Posterior vena cava (tissue), 2 donors: ENCODE measurements at regions not wholly inside any gene's neighbourhood (a gene's known extent, or its start where the extent isn't known, plus 50 kb on each side); places are given as distances from the start of the nearest gene placed in this dataset.

Experiments
- DNase-seq: peaks from one replicate; pipeline ENCODE4 v3.0.0-alpha.2; 2020; ENCODE audit warnings: low spot score
- intact Hi-C, 2 donors: fragments of 100-400 bp; cut with DNase I; formaldehyde crosslinking; loops; one replicate each; pipeline versions ENCODE4 v1.14.1 to v1.14.2; 2022 to 2023
- donor health status: DM: yes; HTN: yes; CAD: no.
- donor health status: DM: yes; HTN: yes; CAD: no.

DNA sequence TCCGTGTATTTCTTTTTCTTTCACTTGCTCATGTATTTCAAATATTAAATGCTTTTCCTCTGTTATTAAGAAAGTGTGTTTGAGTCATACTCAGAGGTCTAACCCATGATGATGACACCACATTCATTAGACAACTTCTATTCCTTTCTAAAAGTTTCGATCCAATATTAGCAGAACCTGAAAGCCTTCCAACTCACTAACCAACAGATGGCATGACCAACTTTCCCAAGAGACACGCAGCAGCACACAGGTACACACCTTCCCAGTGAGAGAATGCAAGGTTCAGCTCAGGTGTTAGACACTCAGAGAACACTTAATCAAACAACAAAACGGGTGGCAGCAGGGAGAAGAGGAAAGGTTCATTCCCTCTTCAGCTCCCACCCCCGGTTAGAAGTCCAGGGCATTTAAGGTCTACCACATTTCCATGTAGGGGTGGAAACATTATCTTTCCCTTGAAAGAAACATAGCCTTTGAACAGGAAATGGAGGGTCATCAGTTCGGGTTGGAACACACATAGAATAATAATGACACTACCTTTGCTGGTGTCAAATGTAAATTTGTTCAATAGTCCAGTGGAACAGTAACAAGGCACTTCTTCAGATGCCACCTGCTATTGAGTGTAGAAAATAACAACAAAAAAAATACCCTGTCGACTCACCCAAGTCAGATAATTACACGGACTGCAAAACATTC is 404.2 kb downstream of the COG6 start:
- intact Hi-C loops = loop anchor here (2.0 to 10.0 kb wide), 2 partner anchors 605 to 607 kb away; partner anchors contain the start of gene FOXO1 (in 2 of the 2)
- no peak for DNase-seq

GRCh38 chr13:40060296-40061007 is 405.0 kb downstream of the COG6 start:
- intact Hi-C loops = loop anchor here (2.0 to 10.0 kb wide), 2 partner anchors 604 to 606 kb away; partner anchors contain the start of gene FOXO1 (in 2 of the 2)
- peak; percentile 87 for DNase-seq

DNA sequence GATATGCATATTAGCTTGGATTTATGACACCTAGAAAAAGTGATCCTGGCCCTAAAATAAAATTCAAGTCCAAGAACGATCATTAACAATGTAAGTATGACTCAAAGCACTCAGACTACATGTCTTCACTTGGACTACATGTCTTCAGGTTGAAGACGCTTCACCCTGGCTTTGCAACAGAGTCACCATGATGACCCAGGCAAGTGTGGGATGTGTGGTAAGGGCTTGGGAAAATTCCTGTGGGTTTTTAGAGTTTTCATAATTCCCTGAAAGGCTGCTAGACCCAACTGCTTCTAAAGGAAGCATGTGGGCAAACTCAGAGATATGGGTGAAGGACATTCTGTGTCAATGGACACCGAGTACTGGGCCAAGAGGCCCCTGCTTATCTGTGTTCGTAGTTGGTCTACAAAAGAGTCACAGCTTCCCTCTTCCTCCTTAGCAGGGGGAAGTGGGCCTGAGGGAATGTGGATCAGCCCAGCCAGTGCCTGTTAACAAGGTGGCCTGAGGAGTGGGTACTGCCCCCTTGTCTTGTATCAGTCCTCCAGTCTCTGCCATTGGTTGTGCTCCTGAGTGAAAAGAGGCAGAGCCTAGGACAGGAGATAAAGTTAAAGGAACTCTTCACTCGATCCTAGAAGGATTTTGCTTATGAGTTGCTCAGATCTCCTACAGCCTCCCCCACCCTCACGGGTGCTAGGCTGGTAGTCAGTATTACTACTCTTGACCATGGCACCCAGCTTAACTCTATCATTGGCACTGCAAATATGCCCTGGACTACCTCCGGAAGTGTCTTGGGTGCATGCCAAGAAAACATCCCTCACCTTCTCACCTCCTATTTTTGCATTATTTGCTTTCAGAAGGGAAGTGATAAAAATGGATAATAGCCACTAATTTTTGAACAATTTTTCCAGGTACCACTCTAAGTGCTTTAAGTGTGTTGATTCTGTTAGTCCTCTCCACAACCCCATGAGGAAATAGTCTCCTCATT is 406.3 kb downstream of the COG6 start:
- no peak for DNase-seq
- intact Hi-C loops = loop anchor here (2.0 to 10.0 kb wide), 2 partner anchors 603 to 605 kb away; partner anchors contain the start of gene FOXO1 (in 2 of the 2)

DNA sequence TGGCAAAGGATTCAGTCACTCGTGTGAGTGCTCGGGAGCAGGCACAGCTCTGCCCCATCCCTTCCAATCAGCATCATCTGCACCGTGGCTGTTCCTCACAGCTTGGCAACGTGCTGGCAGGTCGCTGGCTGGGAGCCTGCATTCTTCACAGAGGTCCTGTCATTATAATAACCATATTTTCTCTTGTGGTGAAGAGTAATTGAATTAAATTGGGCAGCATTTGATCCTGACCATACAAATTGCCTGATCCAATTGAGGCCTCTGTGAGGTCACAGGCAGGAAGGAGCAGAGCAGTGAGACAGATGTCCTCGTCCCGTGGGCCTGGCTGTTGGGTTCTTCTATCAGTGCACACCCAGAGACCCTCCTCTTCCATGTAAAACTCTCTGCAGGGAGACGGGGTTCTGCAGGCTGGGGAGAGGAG is 407.8 kb downstream of the COG6 start:
- DNase-seq = no peak
- intact Hi-C loops = loop anchor here in 1 of 2 donors (10.0 kb wide), 1 partner anchor 602 kb away; the partner anchor contains the start of gene FOXO1

GRCh38 chr13:40063703-40064102 is 408.2 kb downstream of the COG6 start:
- DNase-seq = no peak
- intact Hi-C loops = loop anchor here in 1 of 2 donors (10.0 kb wide), 1 partner anchor 601 kb away; the partner anchor contains the start of gene FOXO1

DNA sequence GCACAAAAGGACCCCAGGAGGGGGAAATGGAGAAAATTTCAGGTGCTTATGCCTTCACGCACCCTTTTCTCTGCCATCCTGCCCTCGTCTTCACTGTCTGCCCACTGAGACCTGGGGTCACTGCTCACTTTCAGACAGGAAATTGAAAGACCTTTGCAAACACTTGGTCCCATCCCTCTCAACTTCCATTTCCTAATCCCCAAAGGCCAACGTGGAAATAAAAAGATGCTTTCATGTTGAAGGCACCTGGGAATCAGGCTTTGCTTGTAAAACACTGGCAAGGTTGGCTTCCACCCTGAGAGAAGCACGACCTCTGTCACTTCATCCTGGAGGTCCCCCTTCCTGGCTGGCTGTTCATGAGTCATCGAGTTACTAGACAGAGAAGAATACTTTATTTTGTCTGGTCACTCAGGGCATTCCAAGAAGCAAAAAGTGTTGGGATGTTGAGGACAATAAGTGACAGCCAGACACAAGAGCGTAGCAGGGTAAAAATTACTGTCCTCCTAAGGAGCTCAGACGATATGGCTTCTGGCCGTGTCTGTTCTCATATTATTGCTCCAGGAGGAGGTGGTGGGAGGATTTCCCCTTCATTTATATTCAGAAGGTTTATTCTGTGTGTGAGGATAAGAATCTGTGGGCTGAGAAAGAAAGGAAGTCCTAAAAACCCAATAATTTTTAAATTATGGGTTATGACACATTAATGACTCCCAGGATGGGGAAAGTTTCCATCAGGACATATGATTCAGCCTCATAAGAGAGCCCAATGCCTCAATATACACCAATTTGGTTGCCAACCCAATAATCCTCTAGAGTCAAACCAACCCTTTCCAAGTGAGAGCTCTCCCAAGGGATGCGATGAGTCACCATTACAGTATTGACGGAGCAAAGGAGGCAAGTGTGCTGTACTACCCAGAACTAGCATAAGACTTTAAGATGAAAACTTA is 409.0 kb downstream of the COG6 start:
- intact Hi-C loops = loop anchor here in 1 of 2 donors (10.0 kb wide), 1 partner anchor 600 kb away; the partner anchor contains the start of gene FOXO1

DNA sequence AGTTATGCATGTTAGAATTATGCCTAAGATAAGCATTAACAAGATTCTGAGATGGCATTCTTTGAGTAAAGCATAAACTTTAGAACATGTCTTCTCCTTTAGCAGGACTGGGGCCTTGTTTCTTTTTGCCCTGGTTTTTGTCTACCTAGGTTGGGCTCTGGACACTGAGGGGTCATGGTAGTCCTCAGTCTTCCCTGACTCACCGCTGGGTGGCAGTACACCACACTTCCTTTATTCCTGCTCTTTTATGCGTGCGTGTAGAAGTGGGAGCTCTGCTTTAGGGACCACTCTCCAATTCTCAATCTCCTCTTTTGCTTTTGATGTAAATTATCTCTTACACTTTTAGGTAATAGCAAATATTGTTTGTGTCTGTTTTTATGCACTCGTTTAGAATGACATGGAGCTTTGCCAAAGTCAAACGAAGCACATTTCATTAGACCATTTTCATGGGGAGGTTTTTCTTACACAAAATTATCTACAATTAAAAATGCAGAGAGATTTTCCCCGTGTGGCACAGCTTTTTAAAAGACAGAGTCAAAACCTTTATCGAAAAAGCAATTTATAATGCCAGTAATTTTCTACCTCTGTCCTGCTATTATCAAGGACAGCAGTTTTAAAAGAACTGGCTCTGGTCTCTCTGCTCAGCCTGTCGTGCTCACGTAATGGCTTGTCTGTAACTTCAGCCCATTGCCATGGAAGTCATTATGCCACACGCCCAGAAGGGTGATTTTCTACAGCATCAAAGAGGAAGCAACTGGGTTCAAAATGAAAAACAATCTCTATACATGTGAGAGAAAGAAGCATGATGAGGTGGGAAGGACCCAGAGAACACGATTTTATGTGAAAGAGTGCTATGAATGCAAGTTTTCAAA is 413.9 kb downstream of the COG6 start:
- intact Hi-C loops = loop anchor here in 1 of 2 donors (10.0 kb wide), 1 partner anchor 595 kb away; the partner anchor contains the start of gene FOXO1

More for the DNA sequence above, 409.0 kb downstream of the COG6 start:
- DNase-seq = no peak

GRCh38 chr13:40070357-40070756 is 414.9 kb downstream of the COG6 start:
- no peak for DNase-seq
- intact Hi-C loops = no loop called here

More for the DNA sequence above, 413.9 kb downstream of the COG6 start:
- DNase-seq = peak; percentile 89

DNA sequence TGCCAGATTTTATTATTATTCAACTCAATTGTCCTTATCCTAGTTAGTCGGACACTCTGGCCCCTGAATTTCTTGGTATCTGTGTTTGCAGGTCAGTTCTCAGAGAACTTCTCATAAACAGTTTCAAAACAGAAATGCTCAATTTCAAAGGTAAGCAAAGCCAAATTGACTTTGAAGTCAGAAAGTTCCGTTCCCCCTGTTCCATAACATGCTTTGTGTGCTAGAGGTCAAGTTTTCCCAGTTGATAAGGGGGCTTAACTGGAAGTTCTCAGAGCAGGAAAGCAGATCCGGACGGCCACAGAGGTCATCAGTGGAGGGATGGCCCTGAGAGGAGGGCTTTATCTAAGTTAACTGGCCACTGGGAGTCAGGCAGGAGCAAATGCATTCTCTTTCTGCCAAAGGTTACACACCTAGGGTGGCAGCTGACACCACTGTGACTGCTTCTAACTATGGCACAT is 417.2 kb downstream of the COG6 start:
- intact Hi-C loops = no loop called here
- no peak for DNase-seq

DNA sequence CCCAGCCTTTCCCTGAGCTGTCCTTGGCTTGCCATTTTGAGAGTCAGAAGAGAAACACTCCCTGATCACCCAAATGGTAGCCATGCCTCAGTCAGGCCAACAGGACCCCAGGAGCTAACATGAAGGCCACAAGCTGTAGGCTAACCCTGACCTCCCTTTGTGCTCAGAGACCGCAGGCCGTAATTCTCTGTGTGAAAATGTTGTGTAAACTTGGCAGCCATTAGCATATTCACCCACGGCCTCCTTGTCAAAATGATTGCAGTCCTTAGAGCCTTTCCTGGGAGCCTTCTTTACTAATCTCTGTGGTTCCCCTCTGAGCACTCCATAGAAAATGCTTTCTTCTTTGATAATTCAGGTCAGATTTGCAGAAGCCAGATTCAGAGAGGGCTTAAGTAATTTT is 418.9 kb downstream of the COG6 start:
- intact Hi-C loops = no loop called here
- no peak for DNase-seq

GRCh38 chr13:40075281-40075680 is 419.8 kb downstream of the COG6 start:
- no peak for DNase-seq
- intact Hi-C loops = no loop called here

DNA sequence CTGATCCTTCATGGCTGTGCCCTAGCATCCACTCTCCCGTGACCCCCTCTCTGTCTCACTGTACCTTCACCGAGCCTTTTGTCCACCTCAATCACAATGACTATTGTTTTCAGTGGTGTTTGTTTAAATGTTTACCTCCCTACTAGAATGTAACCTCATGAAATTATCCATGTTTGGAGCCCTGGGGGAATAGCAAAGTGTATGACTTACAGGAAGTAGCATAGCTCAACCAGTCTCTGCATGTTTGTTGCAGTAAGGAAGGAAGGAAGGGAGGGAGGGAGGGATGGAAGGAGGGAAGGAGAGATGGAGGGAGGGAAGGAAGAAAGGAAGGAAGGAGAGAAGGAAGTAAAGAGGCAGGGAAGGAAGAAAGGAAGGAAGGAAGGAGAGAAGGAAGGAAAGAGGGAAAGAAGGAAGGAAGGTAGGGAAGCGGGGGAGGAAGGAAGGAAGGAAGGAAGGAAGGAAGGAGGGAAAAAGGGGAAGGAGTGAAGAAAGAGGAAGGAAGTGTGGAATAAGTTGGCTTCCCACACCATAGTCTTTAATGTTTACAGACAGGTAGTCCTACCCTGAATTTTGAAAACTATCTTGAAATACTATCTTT is 421.4 kb downstream of the COG6 start:
- intact Hi-C loops = no loop called here
- no peak for DNase-seq

- intact Hi-C loops = no loop called here
- no peak for DNase-seq
Observed at GRCh38 chr13:40077396-40078027, 422.1 kb downstream of the COG6 start.

DNA sequence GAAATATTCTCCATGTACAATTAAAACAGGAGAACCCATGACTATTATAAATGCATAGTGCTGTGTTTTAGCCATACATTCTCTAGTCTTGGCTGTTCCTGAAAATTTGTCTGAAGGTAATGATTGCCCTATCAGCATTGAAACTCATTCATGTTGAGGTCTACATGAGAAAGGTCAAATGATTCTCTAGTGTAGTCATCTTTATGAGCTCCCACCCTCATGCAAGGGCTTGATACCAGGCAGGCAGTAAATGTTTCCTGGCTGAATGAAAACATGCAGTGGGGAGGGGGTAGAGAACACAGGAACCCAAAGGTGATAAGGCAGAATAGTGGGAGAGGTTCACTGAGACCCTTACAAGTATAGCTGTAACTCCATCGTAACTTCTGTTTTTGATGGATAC is 424.3 kb downstream of the COG6 start:
- DNase-seq = no peak
- intact Hi-C loops = no loop called here

DNA sequence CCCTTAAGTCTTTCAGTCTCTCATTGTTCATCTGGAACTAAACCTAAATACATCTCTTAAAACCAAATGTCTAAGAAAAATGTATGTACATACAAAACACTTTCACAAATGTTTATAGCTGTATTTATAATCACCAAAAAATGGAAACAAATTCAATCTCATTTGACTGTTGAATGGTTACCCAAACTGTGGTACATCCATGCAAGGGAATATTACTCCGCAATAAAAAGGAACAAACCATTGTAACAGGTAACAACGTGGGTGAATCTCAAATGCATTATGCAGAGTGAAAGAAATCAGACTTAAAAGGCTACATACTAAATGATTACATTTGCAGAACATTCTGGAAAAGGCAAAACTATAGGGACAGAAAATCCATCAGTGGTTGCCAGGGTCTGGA is 425.2 kb downstream of the COG6 start:
- intact Hi-C loops = no loop called here
- no peak for DNase-seq

DNA sequence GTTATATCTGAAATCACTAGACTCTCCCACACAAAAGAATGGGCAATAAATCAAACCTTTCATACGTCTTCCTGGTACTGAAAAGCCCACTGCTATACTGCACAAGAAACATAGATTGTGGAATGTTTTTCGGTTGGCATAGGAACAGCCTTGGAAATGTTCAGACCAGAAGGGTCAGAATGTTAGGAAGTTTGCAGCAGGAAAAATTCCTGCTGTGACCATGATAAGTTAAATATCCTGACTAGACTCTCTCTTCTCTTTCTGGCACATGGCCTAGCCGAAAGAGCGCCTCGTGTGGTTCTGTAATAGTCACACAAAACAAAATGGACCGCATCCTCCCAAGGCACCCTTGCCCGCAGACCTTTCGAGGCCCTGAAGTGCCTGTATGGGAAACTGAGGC is 427.2 kb downstream of the COG6 start:
- intact Hi-C loops = no loop called here
- no peak for DNase-seq
